GM11168 (cell line): ENCODE measurements at regions not wholly inside any gene's neighbourhood (a gene's known extent, or its start where the extent isn't known, plus 50 kb on each side); places are given as distances from the start of the nearest gene placed in this dataset.

Source experiments
- in situ Hi-C: fragments of 300-500 bp; cut with MboI; formaldehyde crosslinking; loops from one replicate; pipeline ENCODE4 v1.12.0; 2022; ENCODE audit warnings: low sequenced_read_pairs; ENCODE audit not compliant: unreplicated experiment

DNA sequence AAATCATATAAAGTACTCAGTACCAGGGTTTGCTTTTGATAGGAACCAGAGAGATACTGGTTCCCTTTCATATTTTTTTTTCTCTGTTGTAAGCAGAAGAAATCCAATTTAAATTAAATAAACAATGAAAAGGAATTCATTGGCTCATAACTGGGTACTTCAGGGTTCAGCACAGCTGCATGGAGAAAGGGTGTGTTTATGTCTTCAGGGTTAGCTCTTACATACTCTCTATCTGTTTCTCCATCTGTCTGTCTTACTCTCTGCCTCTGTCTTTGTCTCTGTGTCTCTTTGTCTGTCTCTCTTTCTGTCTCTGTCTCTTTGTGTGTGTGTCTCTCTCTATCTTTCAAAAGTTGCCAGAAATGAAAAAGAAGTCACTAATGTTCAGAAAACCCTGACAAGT, 345.9 kb downstream of the MSX2 start:
- in situ Hi-C loops: no loop called here

DNA sequence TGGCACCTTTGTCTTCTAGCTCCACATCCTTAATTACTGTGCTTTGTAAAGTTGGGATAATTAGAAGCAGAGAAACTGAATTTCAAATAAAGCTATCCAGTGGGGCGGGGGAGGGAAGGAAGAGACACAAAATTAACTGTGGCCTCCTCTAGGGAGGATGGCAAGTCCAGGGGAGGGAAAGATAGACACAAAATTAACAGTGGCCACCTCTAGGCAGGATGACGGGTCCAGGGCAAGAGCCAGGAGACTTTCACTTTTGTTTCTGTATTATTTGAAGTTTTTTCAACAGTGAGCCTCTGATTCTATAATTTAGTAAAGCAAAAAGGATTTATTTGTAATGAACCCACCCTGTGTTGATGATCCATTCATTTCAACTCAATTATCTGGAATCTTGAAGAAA, 335.9 kb downstream of the MSX2 start:
- in situ Hi-C loops: no loop called here

DNA sequence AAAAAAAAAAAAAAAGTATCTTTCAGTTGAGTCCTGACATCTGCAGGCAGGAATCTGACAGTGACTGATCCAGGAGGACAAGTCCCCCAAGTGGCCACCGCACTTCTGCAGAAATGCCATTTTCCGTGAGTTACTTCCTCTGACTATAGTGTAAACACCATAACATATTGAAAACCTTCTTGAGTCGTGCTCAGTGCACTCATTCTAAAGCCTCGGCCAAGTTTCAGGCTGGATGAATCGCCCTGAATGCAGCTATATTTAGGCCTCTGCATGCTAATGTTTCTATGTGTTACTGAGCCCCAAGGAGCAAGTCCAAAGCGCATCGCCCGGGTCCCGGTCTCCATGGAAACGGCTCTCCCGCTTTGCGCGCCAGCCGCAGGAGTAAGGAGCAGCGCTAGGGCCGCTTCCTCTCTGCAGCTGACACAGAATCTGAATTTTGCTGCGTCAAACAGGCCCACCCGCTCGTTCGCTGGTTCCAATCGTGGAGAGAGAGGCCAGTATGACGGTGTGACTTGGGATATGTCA, 335.4 kb downstream of the MSX2 start:
- in situ Hi-C loops: no loop called here

DNA sequence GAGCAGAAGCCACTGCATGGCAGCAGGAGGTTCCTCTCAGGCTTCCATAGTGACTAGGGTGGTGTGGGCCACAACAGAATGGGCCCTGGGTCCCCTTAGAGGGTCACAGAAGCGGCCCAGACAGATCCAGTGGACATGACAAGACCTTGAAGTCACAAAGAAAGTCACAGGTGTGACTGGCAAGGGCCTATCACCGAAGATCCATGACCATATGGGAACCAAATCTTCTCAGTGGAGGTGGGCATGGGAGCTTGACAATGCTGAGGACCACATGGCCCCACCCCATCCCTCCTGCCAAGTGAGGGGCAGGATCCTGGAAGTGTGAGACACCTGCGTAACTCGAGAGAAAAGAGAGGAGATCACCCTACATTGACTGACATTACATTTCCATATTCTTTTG, 332.4 kb downstream of the MSX2 start:
- in situ Hi-C loops: no loop called here

DNA sequence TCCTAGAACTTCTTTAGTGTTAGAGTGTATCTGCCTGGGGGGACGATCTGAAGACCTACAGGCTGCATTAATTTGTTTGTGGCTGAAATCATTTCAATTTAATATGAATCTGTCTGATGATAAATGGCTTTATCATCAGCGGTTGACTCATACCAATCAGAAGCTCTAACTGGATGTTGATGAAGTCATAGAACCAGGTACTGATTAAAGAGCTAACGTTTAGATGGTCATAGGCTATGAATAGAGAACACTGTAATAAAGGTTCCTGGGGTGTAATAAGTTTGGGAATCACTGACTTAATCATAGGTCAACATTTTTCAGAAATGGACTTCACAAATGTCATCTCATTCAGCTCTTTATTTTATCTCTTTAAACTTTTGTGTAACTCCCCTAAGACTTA, 329.9 kb downstream of the MSX2 start:
- in situ Hi-C loops: no loop called here

DNA sequence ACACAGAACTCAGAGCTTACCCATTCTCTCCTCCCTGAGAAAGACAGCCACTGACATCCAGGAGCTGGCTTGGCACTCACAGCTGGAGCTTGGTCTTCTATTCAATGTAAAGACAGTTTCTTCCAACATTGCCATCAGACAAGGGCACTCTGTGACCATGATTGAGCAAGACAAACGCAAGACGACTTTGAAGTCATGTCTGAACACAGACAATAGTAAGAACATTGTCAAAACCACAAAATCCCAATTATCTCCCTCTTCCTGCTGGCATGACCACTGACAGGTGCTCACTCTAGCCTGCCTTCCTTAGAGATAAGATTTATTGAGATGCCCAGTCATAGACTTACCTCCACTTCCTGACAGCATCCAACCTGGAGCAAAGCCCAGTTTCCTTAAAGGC, 328.0 kb downstream of the MSX2 start:
- in situ Hi-C loops: no loop called here

DNA sequence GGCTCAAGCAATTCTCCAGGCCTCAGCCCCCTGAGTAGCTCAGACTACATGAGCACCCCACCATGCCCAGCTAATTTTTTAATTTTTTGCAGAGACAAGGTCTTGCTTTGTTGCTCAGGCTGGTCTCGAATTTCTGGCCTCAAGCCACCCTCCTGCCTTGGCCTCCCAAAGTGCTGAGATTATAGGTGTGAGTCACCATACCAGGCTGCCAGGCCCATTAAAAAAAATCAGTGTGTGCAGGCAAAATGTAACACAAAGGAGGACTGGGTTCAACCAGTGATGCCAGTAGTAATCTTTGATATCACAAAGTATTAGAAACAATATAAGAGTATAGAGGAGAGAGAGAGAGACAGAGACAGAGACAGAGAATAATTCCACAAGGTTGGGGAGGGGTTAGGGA, 322.7 kb downstream of the MSX2 start:
- in situ Hi-C loops: no loop called here

DNA sequence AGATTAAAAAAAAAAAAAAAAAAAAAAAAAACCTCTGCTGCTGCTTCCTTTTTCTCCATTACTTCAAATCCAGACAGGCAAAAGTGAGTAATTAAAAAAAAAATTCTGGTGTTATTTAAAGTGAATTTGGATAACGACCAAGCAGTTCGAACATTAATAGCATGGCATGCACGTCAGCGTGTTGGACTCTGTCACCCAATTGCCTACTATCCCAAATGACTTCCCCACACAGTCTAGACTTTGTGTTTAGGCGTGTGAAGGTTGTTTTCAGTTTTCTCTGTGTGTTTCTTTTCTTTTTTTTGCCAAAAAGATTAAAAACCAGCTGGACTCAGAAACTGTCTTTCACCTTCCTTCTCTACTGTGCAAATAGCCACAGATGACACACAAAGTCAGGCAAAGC, 321.4 kb downstream of the MSX2 start:
- in situ Hi-C loops: no loop called here

DNA sequence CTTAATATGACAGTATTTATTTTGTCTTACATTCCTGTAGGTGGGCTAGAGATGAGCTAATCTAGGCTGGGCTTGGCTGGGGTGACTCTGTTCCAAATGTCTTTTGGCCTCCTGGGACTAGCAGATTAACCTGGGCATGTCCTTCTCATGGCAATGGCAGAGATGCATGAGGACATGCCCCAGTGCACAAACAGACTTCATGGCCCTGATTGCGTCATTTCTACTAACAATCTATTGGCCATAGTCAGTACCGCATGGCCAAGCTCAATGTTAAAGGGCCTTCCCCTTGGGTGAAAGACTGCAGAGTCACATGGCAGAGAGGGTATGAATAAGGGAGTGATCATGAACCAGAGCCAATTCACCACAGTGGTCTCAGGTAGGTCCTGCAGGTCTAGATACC, 313.4 kb downstream of the MSX2 start:
- in situ Hi-C loops: no loop called here

DNA sequence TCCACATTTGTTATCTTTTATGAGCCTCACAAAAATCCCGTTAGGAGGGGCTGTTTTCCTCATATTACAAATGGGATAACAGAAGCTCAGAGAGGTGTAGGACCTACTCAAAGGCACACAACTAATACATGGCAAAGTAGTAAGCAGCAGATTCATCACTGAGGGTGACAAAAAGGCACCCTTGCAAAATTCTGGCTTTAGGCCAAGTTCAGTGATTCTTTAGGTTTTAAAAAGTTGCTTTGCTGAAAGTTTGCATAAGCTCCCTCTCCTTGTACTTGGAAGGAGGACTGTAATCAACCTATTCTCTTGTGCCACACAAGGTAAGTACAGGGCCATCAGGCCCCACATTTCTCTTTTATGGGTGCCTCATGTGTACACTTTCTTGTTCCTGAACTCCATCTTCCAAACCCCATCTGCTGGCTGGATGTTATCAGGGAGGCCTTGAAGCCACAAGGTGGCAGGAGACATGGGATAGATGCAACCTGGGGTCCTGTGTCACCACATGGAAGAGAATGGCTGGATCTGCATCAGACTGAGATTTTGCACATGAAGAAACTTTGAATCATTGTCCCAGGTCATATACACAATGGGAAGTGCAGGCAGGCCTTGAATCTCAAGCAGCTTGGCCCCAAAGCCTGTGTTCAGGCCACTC, 311.6 kb downstream of the MSX2 start:
- in situ Hi-C loops: no loop called here

DNA sequence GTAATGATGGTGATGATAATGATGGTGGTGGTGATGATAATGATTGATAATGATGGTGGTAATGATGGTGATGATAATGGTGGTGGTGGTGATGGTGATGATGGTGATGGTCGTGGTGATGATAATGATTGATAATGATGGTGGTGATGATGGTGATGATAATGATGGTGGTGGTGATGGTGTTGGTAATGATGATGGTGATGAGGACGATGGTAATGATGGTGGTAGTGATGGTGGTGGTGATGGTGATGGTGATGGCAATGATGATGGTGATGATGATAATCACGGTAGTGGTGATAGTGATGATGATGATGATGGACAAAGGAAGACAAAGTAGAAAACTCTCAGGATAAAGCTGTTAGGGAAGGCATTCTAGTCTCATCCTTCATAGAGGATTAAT, 310.5 kb downstream of the MSX2 start:
- in situ Hi-C loops: no loop called here

DNA sequence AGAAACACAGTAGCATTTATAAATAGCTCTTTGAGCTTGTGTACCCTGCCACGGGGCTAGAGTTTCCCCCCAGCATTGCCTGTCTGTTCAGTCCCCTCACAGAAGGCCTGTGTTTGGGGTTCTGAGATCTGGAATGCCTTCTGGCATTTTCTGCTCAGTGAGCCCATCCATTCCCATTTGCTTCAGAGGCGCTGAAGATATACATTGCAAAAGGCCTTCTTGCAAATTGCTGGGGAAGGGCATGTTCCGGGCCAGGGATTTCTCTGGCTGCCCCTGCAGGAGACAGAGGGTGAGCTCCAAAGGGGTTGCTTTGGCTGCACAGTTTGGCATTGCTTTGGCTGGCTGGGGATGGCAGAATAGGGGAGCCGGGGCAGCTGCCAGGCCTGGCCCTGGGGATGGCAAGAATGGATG, 308.4 kb downstream of the MSX2 start:
- in situ Hi-C loops: no loop called here

DNA sequence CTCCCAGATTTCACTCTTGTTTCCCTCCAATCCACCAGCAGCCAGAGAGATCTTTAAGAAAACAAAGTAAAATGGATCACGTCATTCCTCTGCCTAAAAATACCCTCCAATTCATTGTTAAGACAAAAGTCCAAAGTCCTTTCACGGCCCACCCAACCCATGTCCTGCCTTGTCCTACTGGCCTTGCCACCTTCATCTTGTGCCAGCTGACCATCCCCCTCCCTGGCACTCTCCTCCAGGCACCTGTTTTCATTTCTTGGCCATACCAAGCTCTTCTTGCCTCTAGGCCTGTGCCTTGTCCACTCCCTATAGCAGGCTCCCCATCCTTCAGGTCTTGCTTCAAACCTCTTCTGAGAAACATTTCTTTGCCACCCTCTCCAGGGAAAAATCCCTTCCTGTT, 307.6 kb downstream of the MSX2 start:
- in situ Hi-C loops: no loop called here

DNA sequence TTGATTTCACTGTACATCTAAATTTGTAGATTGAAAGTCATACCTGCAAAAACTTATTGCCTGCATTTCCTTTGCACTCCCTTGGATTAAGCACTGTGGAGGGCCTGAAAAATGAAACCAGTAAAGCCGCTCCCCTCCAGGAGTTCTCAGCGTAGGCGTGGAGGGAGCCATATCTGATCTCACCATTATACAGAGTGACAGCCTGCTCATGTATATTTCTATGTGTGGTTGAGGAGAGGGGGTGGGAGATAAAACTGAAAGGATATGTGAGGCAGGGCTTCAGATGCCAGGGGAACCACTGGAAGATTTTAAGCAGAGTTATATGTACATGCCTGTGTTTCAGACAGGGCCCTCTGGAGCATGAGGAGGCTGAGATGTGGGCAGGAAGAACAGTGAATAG, 303.0 kb downstream of the MSX2 start:
- in situ Hi-C loops: no loop called here

DNA sequence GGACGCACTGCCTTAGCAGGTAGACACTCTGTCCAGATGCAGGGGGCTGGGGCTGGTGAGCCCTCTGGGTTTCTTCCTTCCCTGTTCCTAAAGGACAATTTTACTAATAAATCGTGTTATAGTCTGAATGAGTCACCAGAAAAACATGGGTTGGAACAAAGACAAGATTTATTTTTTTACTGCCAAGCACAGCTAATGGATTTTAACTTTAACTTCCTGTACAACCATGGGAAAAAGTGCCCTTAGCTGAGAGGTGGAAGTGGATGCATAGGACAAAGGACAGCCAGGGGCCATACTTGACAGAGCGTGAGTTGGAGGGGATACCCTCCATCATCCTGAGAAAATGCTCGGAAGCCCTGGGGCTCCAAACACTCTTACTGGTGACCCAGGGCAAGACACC, 300.7 kb downstream of the MSX2 start:
- in situ Hi-C loops: no loop called here

DNA sequence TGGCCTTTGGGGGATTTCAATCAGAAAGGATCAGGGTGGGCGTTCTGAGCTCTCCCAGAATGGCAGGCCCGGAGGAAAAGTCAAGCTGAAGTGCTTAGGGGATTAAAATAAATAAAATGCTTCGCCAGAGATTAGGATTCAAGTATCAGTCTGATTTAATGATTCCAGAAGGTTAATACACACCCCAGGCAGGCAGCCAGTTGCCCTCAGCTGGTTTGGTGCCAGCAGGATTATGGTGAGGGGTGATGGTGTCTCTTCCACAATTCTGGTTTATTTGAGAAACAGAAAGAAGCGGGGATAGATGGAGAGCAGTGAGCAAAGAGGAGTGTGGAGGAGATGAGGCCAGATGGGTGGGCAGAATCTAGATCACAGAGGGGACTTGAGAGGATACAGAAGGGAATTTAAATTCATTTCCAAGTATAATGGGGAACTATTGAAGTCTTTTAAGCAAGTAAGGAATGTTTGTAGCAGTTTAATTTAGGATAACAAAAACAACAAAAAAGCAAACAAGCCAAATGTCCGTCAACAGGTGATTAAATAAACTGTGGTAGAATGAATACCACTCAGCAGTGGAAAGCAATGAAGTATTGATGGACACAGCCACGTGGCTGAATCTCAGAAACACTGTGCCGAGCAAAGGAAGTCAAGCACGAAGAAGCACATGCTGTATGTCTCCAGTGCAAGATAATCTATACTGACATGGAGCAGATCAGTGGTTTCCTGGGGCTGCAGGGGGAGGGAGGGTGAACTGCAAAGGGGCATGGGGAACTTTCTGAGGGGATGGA, 297.7 kb downstream of the MSX2 start:
- in situ Hi-C loops: no loop called here

DNA sequence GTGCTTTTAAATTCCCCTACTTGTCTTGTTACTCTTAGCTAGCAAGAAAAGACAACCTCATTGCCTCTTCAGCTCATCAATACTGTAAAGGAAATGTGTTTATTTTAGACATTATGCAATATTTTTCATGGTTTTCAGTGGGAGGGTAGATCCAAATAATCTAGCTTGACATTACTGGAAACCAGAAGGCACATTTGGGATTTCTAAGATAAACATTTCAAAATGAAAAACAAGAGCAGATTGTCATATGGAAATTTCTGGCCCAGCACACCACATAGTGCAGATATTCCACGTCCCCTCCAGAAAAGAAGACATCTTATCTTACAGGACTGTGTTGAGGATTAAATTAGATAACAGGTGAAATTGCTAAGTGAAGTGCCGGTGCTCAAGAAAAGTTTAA, 296.9 kb downstream of the MSX2 start:
- in situ Hi-C loops: no loop called here

DNA sequence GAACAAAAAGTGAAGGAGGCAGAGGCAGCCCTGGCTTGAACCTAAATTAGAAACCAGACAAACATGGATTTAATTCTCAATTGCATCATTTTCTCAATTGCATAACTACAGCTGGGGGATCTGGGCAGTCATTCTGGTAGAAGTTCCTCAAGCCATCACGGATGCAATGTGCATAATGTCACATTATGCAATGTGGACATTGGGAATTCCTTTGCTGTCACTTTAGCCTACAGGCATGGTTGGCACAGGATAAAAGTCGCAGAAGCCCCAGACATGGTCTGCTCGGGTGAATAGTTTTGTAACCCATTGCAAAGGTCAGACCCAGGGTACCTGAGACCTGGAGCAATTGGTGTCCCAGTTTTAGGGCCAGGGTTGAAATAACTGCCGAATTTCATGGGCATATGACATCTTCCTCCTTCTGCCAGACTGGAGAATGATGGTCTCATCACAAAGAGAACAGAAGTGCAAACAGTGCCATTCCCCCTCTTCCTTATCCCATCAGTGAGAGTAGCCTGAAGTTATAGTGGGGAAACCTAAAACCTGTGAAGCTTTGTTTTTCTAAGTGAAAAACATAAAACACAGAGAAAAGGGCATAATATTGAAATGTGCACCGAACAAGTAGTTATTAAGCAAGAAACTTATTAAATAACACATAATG, 290.8 kb downstream of the MSX2 start:
- in situ Hi-C loops: no loop called here

DNA sequence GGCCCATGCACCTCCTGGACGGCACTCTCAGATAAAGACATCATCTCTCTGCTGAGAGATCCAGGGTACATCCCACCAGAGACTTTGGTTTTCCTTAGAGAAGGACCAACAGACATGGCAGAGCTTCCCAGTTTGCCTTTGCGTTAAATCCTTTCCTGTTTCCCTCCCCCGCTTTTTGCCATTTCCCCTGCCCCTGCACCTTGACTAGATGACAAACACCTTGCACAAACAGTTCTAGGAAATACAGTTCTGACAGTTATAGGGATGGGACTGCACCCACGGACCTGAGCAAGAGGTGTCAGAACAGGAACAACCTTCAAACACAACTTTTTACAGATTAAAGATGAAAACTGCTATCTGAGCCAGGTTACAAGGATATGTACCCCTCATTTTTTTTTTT, 288.9 kb downstream of the MSX2 start:
- in situ Hi-C loops: no loop called here

DNA sequence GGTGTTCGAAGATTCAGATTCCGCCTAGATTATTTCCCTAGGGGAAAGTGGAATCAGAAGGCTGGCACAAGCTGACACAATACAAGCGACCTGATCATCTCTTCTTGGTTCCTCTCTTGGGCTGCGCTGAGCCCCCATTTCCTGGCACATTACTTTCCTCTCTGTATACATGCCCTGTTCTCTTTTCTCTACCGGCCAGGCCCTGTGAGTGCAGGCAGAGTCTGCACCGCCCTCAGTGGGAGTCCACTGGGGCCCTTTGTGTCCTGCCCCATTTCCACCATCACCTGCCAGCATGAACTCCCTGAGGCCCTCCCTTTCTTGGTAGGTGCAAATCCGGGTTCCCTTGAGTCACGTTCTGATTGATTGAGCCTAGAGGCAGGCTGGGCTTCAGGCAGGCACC, 287.9 kb downstream of the MSX2 start:
- in situ Hi-C loops: no loop called here

DNA sequence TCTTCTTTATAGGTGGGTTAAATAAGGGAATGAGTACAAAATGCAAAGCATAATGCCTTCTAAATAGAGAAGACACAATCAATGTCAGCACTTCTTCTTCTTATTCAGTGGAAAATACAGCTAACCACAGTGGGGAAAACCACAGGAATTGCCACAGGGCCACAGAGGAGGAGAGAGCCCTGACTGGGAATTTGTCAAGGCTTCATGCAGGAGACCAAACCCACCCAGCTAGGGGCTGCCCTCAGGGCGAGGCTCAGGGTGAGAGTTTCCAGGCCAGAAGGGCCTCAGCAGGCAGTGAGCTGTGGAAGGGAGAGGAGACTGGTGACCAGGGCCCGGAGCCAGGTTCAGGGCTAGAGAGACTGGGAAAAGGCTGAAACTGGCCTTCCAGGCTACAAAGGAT, 279.1 kb downstream of the MSX2 start:
- in situ Hi-C loops: no loop called here
